ENCODE measurements at regions not wholly inside any gene's neighbourhood (a gene's known extent, or its start where the extent isn't known, plus 50 kb on each side); places are given as distances from the start of the nearest gene placed in this dataset.

DNA sequence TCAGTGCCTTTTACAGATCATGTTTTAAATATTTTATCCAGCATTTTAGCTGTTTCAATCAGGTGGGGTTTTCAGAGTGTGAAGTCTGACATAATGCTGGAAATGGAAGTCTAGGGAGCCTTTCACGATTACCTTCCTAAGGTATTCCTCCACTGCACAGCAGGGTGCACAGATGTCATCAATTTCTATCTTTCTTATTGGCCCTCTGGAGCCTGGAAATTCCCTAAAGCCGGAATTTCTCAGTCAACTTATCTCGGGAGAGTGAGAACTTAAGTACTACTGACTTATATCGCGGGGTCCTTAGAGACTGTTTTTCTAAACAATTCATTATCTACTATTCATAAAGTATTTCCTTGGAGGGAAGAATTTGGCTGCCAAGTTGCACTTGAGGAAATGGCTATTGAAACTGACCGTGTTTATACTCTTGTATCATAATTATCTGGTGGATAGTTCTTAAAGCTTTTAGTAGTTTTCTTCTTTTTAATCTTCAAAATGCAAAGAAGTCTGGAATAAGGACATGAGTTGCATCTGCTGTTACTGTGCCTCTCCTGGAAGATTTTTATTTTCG lies 311.8 kb upstream of the B3GALT2 start:
- DNase-seq = no peak

DNA sequence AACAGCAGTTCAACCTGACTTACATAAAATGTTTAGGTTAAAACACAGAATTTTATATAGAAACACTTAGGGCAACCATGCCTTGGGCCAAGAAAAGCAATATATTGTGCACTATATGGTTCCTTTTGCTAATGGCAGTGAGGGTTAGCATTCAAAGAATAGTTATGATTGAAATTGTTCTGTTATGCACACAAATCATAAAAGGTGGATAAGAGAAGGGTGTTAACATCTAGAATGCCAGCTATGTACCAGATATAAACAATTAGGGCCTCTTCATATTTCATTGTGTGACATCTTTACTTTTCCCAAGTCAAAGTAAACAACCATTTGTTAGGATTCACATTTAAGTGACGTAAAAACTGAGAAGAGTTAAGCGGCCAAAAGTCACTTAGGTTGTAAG lies 308.0 kb upstream of the B3GALT2 start:
- DNase-seq = no peak

DNA sequence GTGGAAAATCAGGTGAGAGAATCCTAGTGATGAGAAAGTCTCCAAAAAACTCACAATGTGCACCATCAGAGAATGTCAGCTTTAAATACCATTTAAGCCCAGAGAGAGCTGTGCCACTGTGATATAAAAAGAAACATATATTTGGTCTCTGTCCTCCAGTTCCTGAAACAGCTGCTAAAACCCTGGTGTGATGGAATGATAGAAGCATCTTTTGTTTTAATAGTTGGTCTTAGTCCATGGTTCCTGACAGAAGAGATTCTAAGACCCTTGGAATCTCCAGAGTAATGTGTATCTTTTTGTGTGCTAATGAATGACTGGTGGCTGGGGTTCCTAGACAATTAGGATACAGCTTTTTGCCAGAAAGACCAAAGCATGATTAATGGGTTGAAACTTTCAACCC lies 302.8 kb upstream of the B3GALT2 start:
- no peak for DNase-seq

DNA sequence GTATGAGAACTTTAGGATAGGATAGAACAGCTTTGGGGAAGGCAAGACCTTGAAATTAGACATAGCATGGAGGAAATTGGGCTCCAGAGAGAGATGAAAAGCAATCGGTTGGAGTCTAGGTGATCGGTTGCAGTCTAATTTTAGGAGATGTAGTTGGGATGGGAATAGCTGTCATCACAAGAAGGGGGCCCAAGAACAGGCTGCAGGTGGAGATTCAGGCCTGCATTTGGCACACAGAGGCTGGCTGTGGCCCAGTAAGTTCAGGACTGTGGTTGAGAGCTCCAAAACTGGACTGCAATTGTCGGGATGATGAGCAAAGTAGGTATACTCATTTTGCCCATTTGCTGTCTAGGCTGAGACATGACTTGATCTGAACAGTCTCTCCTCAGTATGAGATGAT lies 301.3 kb upstream of the B3GALT2 start:
- no peak for DNase-seq

DNA sequence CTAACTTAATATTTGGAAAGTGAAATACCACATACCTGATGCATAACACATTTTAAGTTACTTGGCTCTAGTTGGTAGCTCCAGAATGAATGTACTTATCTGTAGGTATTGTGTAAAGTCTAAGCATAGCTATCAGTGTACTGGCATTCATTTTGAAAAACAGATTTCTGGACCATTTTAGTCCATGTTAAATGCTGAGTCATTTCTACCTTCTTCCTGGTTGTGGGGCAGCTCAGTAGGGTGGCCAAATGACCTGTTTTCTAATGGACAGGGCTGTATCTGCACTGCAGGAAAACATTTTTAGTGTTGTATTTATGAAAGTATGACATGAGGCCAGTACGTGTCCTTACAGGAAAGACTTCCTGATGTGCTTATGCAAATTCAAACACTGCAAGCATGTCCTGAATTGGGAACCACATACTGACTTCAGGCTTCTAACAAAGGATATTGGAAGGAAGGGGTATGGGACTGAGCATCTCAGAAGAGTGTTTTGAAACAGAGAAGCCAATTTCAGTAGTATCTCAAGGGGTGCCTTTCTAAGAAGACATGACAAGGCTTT lies 300.3 kb upstream of the B3GALT2 start:
- no peak for DNase-seq

DNA sequence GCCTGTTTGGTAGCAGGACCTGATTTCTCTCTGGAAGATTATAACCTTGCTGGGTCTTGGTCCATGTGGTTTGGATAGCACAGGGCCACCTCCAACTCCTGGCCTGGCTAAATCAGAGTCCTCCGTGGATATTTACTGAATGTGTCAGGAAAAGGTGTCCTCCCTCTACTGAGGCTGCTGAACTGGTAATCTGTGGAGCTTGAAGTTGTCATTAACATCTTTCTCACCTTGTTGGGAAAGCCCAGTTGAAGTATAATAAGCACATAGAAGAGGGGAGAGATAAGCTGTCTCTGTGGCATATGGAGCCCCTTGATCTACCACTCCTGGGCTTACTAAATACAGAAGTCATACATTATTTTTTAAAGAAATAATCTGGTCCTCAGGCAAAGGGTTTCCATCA lies 294.3 kb upstream of the B3GALT2 start:
- no peak for DNase-seq

DNA sequence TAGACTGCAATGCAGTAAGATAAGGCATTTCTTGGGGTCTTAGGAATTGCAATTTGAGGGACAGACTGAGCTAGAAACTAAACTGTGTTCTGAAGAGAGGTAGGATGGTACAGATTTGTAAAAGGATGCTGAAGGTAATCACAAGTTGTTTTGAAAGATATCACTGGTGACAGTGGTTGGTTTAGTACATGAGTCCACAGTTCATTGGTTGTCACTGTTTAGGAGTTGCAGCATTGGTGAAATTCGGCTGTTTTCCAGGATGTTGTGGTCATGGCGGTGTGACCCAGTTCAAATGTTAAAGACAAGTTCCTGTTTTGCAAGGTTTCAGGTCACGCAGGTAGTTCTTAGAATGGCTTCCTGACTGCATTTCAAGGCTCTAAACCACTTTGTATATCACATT lies 292.8 kb upstream of the B3GALT2 start:
- peak; percentile 16 to 42 for DNase-seq

DNA sequence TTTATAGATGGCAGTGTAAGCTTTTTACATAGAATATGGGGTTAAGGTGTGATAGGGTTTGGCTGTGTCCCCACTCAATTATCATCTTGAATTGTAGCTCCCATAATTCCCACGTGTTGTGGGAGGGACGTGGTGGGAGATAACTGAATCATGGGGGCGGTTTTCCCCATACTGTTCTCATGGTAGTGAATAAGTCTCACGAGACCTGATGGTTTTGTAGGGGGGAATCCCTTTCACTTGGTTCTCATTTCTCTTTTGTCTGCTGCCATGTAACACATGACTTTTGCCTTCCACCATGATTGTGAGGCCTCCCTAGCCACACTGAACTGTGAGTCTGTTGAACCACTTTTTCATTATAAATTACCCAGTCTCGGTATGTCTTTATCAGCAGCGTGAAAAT lies 290.3 kb upstream of the B3GALT2 start:
- no peak for DNase-seq

DNA sequence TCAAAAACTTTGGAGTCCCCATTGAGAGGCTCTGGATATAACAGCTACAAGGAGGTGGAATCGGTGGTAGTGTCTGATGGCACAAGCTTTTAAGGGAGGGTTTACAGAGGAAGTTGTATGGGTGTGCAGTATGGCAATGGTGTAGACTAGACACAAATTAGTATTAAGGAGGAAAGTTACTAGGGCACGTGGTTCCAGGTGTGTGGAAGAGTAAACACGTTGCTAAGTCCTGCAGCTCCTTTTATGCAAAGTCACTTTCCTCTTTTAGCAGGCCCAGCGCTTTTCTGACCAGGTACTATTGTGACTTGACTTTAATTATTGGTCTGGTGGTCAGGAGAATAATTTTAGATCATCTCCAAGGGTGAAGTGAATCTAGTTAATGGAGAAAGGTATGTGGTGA lies 287.5 kb upstream of the B3GALT2 start:
- DNase-seq = no peak

DNA sequence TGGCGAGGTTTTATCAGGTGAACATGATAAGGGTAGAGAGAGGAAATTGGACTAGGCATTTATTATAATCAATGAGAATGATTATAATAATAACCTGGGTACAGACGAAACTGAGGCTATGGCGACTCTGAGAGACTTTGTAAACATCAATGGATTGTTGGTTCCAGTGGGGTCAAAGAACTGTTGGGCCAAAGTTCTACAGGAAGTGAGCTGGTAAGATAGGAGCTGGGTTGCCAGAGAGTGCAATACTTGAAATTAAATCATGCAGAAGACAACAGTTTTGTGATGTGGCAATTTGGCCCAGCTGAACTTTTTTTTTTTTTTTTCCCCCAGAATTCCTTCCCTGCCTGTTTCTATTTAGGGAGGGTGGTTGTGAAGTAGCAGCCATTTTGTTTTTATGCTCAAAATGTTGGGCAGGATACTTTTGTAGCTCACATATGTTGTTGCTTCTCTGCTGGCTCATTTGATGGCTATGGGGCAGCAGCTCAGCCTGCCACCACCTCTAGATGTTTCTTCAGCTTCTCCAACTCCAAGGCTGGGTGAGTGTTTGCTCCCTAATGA lies 286.5 kb upstream of the B3GALT2 start:
- DNase-seq = no peak

DNA sequence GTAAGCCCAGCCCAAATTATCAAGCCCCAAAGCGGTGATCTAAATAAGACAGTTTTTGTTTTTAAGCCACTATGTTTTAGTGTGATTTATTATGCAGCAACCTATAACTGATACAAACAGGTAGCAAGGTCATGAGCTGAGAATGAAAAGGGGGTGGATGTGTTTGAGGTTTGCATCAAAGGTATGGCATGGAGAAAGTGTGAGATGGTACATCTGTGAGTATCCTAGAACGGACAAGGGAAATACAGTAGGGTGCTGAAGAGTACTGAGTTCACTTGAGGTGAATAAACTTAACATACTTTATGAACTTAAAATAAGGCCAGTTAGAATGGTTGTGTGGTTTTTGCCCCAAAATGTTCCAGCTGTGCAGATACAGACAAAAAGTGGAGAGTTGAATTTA lies 286.0 kb upstream of the B3GALT2 start:
- DNase-seq = no peak

DNA sequence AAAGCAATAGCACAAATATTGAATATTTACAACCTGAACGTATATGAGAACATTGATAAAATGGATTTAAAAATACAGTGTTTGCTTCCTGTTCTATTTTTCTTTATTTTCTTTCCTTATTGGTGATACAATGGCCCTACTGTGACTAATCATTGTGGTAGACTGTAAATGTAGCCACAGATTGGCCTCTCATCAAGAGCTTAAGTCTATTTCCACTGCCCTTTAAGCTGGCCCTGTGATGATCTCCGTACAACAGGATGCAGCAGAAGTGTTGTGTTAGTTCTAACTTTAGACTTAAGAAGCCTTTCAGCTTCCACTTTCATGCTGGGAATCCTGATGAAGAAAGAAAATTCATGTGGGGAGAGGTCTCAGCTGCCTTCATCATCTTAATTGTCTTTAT lies 285.6 kb upstream of the B3GALT2 start:
- no peak for DNase-seq

DNA sequence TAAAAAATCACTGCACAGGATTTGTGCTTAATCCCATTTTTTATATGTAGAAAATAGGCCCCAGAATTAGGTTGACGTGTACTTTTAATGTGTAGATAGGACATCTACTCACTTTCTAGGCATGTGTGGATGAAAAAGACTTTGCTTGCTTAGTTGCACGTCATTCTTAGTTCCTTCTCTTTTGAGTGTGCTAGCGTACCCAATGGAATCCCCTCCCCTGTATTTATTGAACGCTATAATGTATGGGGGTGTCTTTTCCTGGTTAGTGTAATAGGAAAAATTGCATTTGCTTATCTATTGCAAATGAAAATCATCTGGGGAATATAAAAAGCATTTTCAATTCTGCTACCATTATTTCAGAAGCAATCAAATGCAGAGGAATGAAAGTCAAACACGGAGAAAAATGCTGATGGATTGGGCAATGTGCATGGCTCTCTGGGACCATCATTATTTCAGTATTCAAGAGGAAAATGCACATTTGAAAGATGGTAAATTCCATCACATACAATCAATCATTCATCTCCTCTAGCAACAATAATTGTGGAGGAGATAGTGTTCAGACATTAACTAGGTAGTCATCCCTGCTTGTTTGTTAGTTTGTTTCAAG lies 277.0 kb upstream of the B3GALT2 start:
- no peak for DNase-seq

DNA sequence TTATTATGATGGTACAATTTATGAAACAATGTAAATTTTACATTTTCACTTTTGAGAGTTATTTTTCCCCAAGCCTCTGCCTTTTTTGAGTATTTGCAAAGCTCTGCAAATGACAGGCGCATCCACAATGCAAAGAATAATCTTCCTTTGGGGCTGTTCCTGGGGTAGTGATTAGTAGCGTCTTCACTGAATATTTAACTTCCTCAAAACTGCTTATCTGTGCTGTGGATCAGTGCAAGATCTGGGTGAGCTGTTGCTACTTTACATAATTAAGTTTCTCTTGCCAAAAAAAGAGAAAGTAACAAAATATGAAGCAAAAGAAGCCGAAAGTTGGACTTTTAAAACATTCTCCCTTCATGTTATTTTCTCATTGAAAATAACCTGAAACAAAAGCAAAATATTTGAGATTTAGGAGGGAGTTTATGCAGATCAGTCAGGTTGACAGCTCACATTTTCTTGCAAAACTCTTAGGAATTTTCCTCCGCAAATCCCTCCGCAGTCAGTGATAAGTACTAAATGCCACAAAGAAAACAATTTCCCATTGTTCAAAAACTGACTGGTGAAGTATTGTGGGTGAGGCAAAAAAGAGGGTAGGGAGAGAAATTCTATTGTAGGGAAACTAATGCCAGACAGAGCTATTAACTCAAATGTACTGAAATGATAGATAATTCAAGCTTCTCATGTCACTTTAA lies 276.4 kb upstream of the B3GALT2 start:
- DNase-seq = no peak

DNA sequence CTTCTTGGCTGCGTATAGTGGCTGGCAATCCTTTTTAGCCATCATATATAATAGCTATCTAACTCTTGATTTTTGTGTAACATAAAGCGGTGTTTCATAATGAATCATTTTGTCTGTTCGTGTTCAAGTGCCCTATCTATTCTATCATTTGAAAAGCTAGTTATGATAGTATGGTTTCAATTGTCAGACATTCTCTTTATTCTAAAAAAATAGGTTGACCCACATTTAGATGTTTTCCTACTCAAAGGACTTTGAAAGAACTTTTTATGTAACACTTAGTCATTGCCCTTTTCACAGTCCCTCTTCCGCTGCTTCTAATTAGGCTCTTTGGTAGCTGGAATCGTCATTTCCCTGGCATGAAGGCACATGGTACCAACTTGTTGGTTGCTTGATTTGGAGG lies 272.2 kb upstream of the B3GALT2 start:
- no peak for DNase-seq

DNA sequence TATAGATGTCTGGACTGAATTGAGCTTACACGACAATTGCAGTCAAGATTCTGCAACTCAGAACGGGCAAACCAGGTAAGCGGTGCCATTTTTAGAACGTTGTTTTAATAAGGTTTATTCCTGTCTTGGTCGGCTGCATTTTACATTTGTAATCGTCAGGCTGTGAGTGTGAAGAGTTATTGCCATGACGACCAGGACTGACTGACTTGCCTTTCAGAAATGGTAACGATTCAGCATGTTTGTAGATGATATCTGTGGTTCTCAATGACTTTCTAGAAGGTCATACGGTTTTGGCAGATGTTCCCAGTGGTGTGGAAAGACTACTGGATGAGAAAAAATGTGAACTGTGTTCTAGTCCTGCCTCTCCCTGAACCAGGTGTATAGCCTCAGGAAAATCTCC lies 271.3 kb upstream of the B3GALT2 start:
- DNase-seq = no peak

DNA sequence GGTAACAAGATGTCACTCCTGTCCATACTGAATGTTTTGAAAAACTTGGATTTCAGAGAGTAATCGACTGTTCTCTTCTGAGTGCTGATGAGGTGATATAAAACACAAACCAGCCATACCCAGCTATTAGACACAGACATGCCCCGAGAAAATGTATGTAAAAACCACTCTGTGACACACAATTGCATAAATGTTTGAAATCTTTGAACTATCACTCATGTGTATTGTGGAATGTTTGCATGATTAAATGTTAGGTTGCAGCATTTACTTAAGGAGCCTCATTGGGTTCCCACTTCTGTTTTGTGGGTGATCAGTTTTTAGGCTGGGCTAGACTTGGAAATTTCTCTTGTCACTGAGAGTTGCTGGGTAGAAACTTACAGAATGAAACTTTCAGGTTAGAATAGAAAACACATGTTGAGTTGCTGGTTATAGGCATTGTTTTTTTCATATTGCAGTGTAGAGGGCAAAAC lies 270.4 kb upstream of the B3GALT2 start:
- no peak for DNase-seq

DNA sequence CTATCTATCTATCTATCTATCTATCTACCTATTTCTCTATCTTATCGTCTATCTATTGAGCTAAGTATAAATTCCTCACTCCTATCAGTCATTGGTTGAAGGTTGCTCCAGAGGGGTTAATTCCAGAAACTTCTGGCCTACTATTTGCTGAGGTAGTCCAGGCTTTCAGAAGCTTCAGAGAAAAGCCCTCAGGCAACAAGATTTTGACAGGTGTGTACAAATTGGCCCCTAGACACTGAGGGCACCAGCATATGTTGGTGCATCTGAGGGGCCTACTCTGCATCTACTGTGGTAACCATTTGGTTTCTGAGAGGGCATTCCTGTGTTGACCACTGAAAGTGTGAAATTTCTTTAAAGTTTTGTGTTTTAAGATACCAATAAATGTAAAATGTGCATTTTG lies 265.2 kb upstream of the B3GALT2 start:
- DNase-seq = no peak

DNA sequence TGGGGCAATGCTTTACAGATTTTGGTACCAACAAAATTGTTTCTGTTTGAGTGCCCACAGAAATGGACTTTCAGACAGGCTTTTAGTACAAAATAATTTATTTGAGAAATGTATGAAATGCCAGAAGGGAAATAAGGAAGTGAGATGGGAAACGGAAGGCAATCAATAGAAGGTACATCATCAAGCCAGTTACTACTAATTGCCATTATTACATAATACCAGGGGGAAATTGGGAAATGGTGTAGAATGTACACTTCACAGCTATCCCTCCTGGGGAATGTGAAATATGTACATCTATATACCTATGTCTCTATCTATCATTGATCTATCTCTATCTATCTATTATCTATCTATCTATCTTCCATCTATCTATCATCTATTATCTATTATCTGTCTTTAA lies 264.6 kb upstream of the B3GALT2 start:
- DNase-seq = no peak

DNA sequence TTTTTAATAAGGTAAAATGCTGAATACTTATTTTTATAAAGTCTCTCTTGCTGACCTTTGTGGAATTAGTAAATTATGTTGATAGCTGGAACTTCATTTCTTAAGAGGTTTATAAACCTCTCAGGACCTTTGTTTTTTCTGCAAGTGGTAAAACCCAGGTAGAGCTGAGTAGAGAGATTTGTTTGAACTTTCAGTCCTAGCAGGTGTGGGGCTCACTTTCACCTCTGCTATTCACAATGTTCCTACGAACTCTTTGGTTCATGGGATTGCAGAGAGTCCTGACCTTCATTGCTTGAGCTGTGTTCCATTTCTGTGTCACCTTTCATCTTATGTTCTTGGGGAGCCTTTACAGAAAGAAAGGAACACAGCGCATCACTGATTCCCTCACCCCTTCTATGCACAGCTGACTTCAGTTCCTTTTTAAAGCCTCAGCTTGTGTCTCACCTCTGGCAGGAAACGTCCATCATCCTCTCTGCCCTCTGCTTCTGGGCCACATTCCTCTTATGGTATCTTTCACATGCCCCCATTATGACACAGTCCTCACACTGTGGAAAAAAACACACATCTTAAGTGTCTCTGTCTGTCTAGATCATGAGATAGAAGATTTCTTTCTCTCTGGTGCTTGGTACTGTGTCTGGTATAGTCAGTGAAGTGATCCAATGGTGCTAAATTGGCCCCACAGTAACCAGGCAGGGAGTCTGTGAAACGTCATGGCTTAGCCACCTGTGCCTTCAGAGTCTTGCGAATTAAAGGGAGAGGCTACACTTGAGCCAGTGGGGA lies 262.5 kb upstream of the B3GALT2 start:
- DNase-seq = no peak

DNA sequence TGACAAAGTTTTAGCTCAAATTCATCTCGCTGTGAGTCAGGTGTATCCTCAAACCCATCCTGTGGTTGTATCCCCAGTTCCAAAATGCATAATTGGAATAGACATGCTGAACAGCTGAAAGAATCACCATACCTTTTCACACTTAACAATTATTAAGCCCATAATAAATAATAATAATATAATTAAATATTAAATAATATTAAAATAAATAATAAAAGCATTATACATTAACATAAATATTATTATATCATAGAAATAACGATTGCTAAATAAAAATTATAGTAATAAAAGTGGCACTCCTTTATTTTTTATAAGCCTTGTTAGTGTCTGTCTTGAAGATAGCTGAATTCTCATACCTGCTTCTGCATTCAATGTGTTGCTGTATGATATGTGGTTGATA lies 257.5 kb upstream of the B3GALT2 start:
- DNase-seq = no peak

DNA sequence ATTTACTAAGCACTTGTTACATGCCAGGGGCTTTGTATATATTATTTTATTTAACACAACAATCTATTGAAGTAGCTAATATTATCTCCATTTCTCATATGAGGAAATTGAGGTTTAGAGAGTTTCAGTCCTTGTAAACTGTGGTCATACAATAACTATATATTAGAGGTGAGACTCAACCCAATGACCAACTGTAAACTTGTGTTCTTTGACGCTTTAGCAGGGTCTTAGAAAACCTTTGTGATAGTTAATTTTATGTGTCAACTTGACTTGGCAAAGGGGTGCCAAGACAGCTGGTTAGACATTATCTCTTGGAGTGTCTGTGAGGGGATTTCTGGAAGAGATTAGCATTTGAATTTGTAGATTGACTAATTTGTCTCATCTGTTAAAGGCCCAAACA lies 252.4 kb upstream of the B3GALT2 start:
- DNase-seq = no peak

DNA sequence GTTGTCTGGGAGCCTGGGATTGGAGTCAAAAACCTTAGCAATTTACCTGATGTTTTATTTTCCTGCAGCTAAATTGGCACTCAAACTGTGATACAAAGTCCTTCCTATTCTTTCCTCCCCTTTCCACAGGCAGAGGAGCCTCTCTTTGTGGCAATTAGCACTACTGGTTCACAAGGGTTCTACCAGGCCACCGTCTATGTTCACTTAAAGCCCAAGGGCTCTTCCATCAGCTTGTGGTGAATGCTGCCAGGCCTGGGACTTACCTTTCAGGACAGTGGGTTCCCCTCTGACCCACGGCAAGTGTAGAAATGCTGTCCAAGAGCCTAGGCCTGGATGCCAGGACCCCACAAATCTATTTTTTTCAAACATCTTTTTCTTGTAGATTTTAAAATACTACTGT lies 251.9 kb upstream of the B3GALT2 start:
- no peak for DNase-seq
